WTC11 (cell line): ENCODE measurements at regions not wholly inside any gene's neighbourhood (a gene's known extent, or its start where the extent isn't known, plus 50 kb on each side); places are given as distances from the start of the nearest gene placed in this dataset.
A peak's percentile ranks its signal among the peaks of the same experiment; 100 is the strongest.
"Not testable (repeated sequence)": the region's sequence is repeated elsewhere in the genome, so short reads cannot be mapped to it uniquely, and the experiment has no call there.

ENCODE experiments used
- ATAC-seq: fragments of 200-7000 bp; cut with Tn5 transposase; 2 replicates; pipeline ENCODE4 v1.10.0; 2021; ENCODE audit warnings: mild to moderate bottlenecking, moderate library complexity
- CTCF ChIA-PET: fragments of 300-600 bp; sonication (Branson Sonifier 250); formaldehyde crosslinking; loops from one replicate; lab custom pipeline; 2021; ENCODE audit warnings: antibody characterized with exemption; lab: Charles Lee
- POLR2A ChIA-PET: fragments of 350-600 bp; sonication (Branson Sonifier 250); formaldehyde crosslinking; loops from one replicate; lab custom pipeline; 2021; ENCODE audit warnings: antibody characterized with exemption; lab: Charles Lee
- DNase-seq: peaks from one replicate; pipeline ENCODE4 v3.0.0; 2021; ENCODE audit warnings: low spot score
- H3K27ac Mint-ChIP-seq: 2 replicates; pipeline ENCODE4 v1.8.0; 2021; ENCODE audit warnings: mixed read lengths
- H3K27me3 Mint-ChIP-seq: 2 replicates; pipeline ENCODE4 v1.8.0; 2021; ENCODE audit warnings: low read depth, mild to moderate bottlenecking, moderate library complexity, mixed read lengths
- H3K36me3 Mint-ChIP-seq: 2 replicates; pipeline ENCODE4 v1.8.0; 2021; ENCODE audit warnings: mixed read lengths
- H3K4me1 Mint-ChIP-seq: 2 replicates; pipeline ENCODE4 v1.8.0; 2022; ENCODE audit warnings: mixed read lengths
- H3K4me3 Mint-ChIP-seq: 2 replicates; pipeline ENCODE4 v1.8.0; 2021; ENCODE audit warnings: mild to moderate bottlenecking, moderate library complexity, mixed read lengths
- H3K9me3 Mint-ChIP-seq: 2 replicates; pipeline ENCODE4 v1.8.0; 2021; ENCODE audit warnings: mixed read lengths
- ESRRA ChIP-seq: sonication (generic); formaldehyde crosslinking; IDR thresholded peaks from 2 replicates; pipeline ENCODE4 v1.8.1; 2022; ENCODE audit warnings: mild to moderate bottlenecking, missing genetic modification reagents, borderline replicate concordance
- IRF2 ChIP-seq: sonication (generic); formaldehyde crosslinking; IDR thresholded peaks from 2 replicates; pipeline ENCODE4 v1.8.0; 2022; ENCODE audit warnings: low read depth, missing genetic modification reagents, borderline replicate concordance
- NFATC4 ChIP-seq: fragments of 250-450 bp; sonication (Bioruptor Pico); IDR thresholded peaks from 2 replicates; pipeline ENCODE4 v1.9.0; 2021; ENCODE audit warnings: mild to moderate bottlenecking
- NR1H2 ChIP-seq: sonication (generic); formaldehyde crosslinking; IDR thresholded peaks from 2 replicates; pipeline ENCODE4 v1.9.0; 2021; ENCODE audit warnings: mild to moderate bottlenecking, moderate library complexity, missing genetic modification reagents
- PRRX2 ChIP-seq: fragments of 250-450 bp; sonication (Bioruptor Pico); IDR thresholded peaks from 2 replicates; pipeline ENCODE4 v1.8.0; 2021; ENCODE audit warnings: mild to moderate bottlenecking
- TCF7 ChIP-seq: sonication (generic); formaldehyde crosslinking; IDR thresholded peaks from 2 replicates; pipeline ENCODE4 v1.8.0; 2022; ENCODE audit warnings: mild to moderate bottlenecking, low read depth, missing genetic modification reagents, moderate library complexity
- TP53 ChIP-seq: sonication (generic); formaldehyde crosslinking; IDR thresholded peaks from 2 replicates; pipeline ENCODE4 v1.8.1; 2023; ENCODE audit warnings: mild to moderate bottlenecking, missing genetic modification reagents
- ZBTB21 ChIP-seq: sonication (generic); formaldehyde crosslinking; IDR thresholded peaks from 2 replicates; pipeline ENCODE4 v1.8.1; 2023; ENCODE audit warnings: mild to moderate bottlenecking, missing genetic modification reagents, borderline replicate concordance
- ZNF219 ChIP-seq: sonication (generic); formaldehyde crosslinking; IDR thresholded peaks from 2 replicates; pipeline ENCODE4 v1.8.0; 2023; ENCODE audit warnings: missing genetic modification reagents, mild to moderate bottlenecking, borderline replicate concordance
- ZNF671 ChIP-seq: fragments of 250-450 bp; sonication (Bioruptor Pico); IDR thresholded peaks from 2 replicates; pipeline ENCODE4 v1.8.0; 2021; ENCODE audit warnings: mild to moderate bottlenecking
- TF ChIP-seq, protein P1 (sequence below): sonication (generic); formaldehyde crosslinking; IDR thresholded peaks from 2 replicates; pipeline ENCODE4 v1.8.1; 2022; ENCODE audit warnings: mild to moderate bottlenecking, missing genetic modification reagents, moderate library complexity, borderline replicate concordance
- TF ChIP-seq, protein P2 (sequence below): sonication (generic); formaldehyde crosslinking; IDR thresholded peaks from 2 replicates; pipeline ENCODE4 v1.8.0; 2023; ENCODE audit warnings: missing genetic modification reagents
- TF ChIP-seq, protein P3 (sequence below): fragments of 250-450 bp; sonication (Bioruptor Pico); IDR thresholded peaks from 2 replicates; pipeline ENCODE4 v1.9.0; 2021; ENCODE audit warnings: mild to moderate bottlenecking
- TF ChIP-seq, protein P4 (sequence below): sonication (generic); formaldehyde crosslinking; IDR thresholded peaks from 2 replicates; pipeline ENCODE4 v1.8.1; 2022; ENCODE audit warnings: low read depth, missing genetic modification reagents, borderline replicate concordance
- TF ChIP-seq, protein P5 (sequence below): fragments of 250-450 bp; sonication (Bioruptor Pico); conservative IDR thresholded peaks from 2 replicates; pipeline ENCODE4 v1.9.0; 2021; ENCODE audit warnings: mild to moderate bottlenecking
- TF ChIP-seq, protein P6 (sequence below): sonication (generic); formaldehyde crosslinking; IDR thresholded peaks from 2 replicates; pipeline ENCODE4 v1.8.1; 2023; ENCODE audit warnings: mild to moderate bottlenecking, missing genetic modification reagents, moderate library complexity
- TF ChIP-seq, protein P7 (sequence below): sonication (generic); formaldehyde crosslinking; IDR thresholded peaks from 2 replicates; pipeline ENCODE4 v1.8.1; 2022; ENCODE audit warnings: missing genetic modification reagents, borderline replicate concordance

DNA sequence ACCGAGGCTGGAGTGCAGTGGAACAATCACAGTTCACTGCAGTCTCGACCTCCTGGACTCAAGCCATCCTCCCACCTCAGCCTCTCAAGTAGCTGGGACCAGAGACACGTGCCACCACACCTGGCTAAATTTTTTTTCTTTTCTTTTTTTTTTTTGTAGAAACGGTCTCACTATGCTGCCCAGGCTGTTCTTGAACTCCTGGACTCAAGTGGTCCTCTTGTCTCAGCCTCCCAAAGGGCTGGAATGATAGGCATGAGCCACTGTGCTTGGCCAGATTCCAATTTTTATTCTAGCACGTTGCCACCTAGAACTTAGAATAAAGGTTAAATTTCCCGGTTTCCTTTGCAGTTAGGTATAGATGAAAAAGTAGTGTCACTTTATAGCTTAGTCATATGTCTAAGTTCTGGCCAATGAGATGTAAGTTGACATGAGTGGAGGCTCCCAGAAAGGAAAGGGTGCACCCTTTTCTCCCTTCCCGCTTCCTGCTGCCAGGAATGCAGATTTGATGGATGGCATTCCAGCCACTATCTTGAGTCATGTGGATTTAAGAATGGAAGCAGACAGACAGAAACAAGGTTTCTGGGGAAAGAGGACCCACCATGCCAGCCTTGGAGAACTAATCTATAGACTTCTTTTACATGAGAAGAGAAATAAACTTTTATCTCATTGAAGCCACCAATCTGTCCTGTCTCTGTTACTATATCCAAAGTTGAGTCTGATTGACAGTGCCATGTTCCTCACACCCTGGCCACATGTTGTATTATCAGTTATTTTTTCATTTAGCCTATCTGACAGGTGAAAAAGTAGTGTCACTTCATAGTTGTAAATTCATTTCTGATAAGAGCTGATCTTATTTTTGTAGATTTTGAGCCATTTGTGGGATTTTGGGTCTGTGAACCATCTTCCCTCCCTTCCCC is 60.6 kb upstream of the NCOA3 start:
- Mint-ChIP-seq H3K9me3 (no peaks in the 10 kb centered on the region), H3K4me1 (peaks cover 7% of the 10 kb centered on the region), H3K27ac (0 out of 2 replicates have a peak overlapping the region, but pooled peaks have one; percentile 30), H3K36me3 (no peaks in the 10 kb centered on the region), H3K27me3 (no peaks in the 10 kb centered on the region), H3K4me3 (no peak overlapping the region)
- ATAC-seq (peak; percentile 36; the same call in 1 of the 2 replicates), DNase-seq (no peak)
- ChIA-PET POLR2A (interaction anchor here (0.6 to 0.7 kb wide), 2 partner anchors 15 to 62 kb away, joined by 3 to 4 read pairs; no protein-coding TSS in a partner anchor), CTCF (no interaction called here)
- TF ChIP-seq ZNF219 (no peak), ZNF671 (no peak)

DNA sequence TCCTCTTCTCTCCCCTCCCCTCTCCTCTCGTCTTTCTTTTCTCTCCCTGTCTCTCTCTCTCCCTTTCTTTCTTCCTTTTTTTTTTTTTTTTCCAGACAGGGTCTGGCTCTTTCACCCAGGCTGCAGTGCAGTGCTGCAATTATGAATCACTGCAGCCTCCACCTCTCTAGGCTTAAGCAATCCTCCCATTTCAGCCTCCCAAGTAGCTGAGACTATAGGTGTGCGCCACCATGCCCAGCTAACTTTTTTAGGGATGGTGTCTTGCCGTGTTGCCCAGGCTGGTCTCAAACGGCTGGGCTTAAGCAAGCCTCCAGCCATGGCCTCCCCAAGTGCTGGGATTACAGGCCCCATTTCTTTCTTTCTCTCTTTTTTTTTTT is 59.9 kb upstream of the NCOA3 start:
- H3K4me1 Mint-ChIP-seq, result peaks cover 7% of the 10 kb centered on the region
- H3K36me3 Mint-ChIP-seq, result no peaks in the 10 kb centered on the region
- DNase-seq (no peak), ATAC-seq (no peak)
- H3K27me3 Mint-ChIP-seq, result no peaks in the 10 kb centered on the region
- no peak for TF ChIP-seq IRF2
- TF ChIP-seq, protein P1, sequence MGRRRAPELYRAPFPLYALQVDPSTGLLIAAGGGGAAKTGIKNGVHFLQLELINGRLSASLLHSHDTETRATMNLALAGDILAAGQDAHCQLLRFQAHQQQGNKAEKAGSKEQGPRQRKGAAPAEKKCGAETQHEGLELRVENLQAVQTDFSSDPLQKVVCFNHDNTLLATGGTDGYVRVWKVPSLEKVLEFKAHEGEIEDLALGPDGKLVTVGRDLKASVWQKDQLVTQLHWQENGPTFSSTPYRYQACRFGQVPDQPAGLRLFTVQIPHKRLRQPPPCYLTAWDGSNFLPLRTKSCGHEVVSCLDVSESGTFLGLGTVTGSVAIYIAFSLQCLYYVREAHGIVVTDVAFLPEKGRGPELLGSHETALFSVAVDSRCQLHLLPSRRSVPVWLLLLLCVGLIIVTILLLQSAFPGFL (CRISPR knock-in tag), result no peak
- TF ChIP-seq NFATC4, result no peak
- no peak for TF ChIP-seq NR1H2 (CRISPR knock-in tag)
- TF ChIP-seq TCF7 (CRISPR knock-in tag), result no peak
- TF ChIP-seq, protein P2, sequence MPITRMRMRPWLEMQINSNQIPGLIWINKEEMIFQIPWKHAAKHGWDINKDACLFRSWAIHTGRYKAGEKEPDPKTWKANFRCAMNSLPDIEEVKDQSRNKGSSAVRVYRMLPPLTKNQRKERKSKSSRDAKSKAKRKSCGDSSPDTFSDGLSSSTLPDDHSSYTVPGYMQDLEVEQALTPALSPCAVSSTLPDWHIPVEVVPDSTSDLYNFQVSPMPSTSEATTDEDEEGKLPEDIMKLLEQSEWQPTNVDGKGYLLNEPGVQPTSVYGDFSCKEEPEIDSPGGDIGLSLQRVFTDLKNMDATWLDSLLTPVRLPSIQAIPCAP, result no peak
- TF ChIP-seq, protein P3, sequence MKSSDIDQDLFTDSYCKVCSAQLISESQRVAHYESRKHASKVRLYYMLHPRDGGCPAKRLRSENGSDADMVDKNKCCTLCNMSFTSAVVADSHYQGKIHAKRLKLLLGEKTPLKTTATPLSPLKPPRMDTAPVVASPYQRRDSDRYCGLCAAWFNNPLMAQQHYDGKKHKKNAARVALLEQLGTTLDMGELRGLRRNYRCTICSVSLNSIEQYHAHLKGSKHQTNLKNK (CRISPR knock-in tag), result no peak
- TF ChIP-seq, protein P4, sequence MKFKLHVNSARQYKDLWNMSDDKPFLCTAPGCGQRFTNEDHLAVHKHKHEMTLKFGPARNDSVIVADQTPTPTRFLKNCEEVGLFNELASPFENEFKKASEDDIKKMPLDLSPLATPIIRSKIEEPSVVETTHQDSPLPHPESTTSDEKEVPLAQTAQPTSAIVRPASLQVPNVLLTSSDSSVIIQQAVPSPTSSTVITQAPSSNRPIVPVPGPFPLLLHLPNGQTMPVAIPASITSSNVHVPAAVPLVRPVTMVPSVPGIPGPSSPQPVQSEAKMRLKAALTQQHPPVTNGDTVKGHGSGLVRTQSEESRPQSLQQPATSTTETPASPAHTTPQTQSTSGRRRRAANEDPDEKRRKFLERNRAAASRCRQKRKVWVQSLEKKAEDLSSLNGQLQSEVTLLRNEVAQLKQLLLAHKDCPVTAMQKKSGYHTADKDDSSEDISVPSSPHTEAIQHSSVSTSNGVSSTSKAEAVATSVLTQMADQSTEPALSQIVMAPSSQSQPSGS (CRISPR knock-in tag), result no peak
- TF ChIP-seq ZBTB21, result no peak
- H3K27ac Mint-ChIP-seq, result no peak overlapping the region
- CTCF ChIA-PET, result no interaction called here
- H3K9me3 Mint-ChIP-seq, result no peaks in the 10 kb centered on the region
- POLR2A ChIA-PET, result interaction anchor here (0.7 kb wide), 1 partner anchor 14 kb away, joined by 4 read pairs; no protein-coding TSS in a partner anchor
- no peak overlapping the region for H3K4me3 Mint-ChIP-seq

DNA sequence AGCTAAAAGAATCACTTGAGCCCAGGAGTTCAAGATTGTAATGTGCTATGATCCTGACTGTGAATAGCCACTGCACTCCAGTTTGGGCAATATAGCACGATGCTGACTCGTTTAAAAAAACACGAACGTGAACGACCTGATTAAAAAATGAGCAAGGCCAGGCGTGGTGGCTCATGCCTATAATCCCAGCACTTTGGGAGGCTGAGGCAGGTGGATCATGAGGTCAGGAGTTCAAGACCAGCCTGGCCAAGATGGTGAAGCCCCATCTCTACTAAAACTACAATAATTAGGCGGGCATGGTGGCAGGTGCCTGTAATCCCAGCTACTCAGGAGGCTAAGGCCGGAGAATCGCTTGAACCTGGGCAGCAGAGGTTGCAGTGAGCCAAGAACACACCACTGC is 58.6 kb upstream of the NCOA3 start:
- ATAC-seq, H3K4me1 Mint-ChIP-seq, H3K4me3 Mint-ChIP-seq, DNase-seq, POLR2A ChIA-PET, H3K27me3 Mint-ChIP-seq, H3K36me3 Mint-ChIP-seq, H3K27ac Mint-ChIP-seq, H3K9me3 Mint-ChIP-seq: not testable (repeated sequence)
- CTCF ChIA-PET, result interaction anchor here (1.4 kb wide), 1 partner anchor 170 kb away, joined by 4 read pairs; no protein-coding TSS in a partner anchor

DNA sequence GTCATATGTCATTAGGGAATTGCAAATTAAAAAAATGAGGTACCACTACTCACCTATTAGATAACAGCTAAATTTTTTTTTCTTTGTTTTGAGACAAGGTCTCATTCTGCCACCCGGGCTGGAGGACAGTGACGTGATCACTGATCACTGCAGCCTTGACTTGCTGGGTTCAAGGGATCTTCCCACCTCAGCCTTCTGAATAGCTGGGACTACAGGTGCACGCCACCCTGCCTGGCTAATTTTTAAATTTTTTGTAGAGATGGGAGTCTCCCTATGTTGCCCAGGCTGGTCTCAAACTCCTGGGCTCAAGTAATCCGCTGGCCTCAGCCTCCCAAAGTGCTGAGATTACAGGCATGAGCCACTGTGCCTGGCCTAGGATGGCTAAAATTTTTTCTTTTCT is 57.1 kb upstream of the NCOA3 start:
- H3K36me3 Mint-ChIP-seq, result no peaks in the 10 kb centered on the region
- H3K4me3 Mint-ChIP-seq, result no peak overlapping the region
- H3K27ac Mint-ChIP-seq, result no peak overlapping the region
- ChIA-PET CTCF (interaction anchor here (1.4 to 1.5 kb wide), 2 partner anchors 171 to 239 kb away, joined by 3 to 4 read pairs; no protein-coding TSS in a partner anchor), POLR2A (interaction anchor here (0.6 kb wide), 1 partner anchor 70 kb away, joined by 3 read pairs; no protein-coding TSS in a partner anchor)
- H3K27me3 Mint-ChIP-seq, result no peaks in the 10 kb centered on the region
- no peaks in the 10 kb centered on the region for H3K9me3 Mint-ChIP-seq
- DNase-seq (no peak), ATAC-seq (no peak)
- H3K4me1 Mint-ChIP-seq, result peaks cover 4% of the 10 kb centered on the region; the same call in 1 of the 2 replicates
- TF ChIP-seq NFATC4 (no peak), TP53 (CRISPR knock-in tag) (no peak), PRRX2 (no peak), ESRRA (no peak)
- TF ChIP-seq, protein P5, sequence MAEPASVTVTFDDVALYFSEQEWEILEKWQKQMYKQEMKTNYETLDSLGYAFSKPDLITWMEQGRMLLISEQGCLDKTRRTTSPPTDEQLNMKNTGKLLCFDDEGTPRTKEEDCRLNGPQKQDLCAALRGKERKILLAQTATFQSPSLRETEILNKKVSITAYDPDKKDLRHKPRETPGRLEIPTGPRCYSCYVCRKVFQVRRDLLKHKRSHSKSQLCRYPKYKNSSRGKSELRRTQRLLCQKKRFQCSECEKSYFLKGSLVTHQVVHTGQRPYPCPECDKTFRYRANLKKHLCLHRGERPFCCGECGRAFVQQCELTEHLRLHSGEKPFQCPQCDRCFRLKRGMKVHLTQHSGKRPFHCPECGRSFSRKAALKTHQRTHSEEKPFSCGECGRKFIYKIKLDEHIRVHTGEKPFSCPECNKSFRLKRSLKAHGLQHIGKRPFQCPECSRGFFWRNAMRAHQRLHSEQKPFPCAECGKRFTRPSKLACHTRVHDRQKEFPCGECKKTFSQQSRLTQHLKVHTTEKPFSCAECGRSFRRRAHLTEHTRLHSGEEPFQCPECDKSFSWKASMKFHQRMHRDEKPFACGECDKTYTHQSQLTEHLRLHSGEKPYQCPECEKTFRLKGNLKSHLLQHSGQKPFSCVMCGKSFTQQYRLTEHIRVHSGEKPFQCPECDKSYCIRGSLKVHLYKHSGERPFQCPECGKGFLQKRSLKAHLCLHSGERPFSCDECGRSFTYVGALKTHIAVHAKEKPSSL, result no peak
- TF ChIP-seq, protein P6, sequence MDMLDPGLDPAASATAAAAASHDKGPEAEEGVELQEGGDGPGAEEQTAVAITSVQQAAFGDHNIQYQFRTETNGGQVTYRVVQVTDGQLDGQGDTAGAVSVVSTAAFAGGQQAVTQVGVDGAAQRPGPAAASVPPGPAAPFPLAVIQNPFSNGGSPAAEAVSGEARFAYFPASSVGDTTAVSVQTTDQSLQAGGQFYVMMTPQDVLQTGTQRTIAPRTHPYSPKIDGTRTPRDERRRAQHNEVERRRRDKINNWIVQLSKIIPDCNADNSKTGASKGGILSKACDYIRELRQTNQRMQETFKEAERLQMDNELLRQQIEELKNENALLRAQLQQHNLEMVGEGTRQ (CRISPR knock-in tag), result no peak
- TF ChIP-seq, protein P7, sequence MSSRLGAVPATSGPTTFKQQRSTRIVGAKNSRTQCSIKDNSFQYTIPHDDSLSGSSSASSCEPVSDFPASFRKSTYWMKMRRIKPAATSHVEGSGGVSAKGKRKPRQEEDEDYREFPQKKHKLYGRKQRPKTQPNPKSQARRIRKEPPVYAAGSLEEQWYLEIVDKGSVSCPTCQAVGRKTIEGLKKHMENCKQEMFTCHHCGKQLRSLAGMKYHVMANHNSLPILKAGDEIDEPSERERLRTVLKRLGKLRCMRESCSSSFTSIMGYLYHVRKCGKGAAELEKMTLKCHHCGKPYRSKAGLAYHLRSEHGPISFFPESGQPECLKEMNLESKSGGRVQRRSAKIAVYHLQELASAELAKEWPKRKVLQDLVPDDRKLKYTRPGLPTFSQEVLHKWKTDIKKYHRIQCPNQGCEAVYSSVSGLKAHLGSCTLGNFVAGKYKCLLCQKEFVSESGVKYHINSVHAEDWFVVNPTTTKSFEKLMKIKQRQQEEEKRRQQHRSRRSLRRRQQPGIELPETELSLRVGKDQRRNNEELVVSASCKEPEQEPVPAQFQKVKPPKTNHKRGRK (CRISPR knock-in tag), result no peak
